Stimulated activated naive CD8-positive, alpha-beta T cell treated with anti-CD3 and anti-CD28 coated beads, Interleukin-15, amount 100 ng/mL, for 72 hours (primary cell): ENCODE measurements at regions not wholly inside any gene's neighbourhood (a gene's known extent, or its start where the extent isn't known, plus 50 kb on each side); places are given as distances from the start of the nearest gene placed in this dataset.
"Not testable (repeated sequence)": the region's sequence is repeated elsewhere in the genome, so short reads cannot be mapped to it uniquely, and the experiment has no call there.

Experiments used
- ATAC-seq: fragments of 150-1000 bp; cut with Tn5 transposase; 2 replicates; pipeline ENCODE4 v1.10.0; 2021; ENCODE audit warnings: mild to moderate bottlenecking, moderate library complexity
- DNase-seq, 2 donors: peaks; one replicate each; pipeline ENCODE4 v3.0.0; 2021 to 2022
- H3K27ac Mint-ChIP-seq, 2 donors: one replicate each; pipeline ENCODE4 v1.8.0; 2022; ENCODE audit warnings: mild to moderate bottlenecking in 2 of 2, mixed read lengths in 2 of 2, moderate library complexity in 2 of 2
- H3K27me3 Mint-ChIP-seq: one replicate; pipeline ENCODE4 v1.8.0; 2022; ENCODE audit warnings: mixed read lengths
- H3K4me1 Mint-ChIP-seq: one replicate; pipeline ENCODE4 v1.8.0; 2022; ENCODE audit warnings: mild to moderate bottlenecking, mixed read lengths
- H3K4me3 Mint-ChIP-seq, 2 donors: one replicate each; pipeline ENCODE4 v1.8.0; 2022; ENCODE audit warnings: mild to moderate bottlenecking in 2 of 2, mixed read lengths in 2 of 2, moderate library complexity in 1 of 2
- H3K9me3 Mint-ChIP-seq, 2 donors: one replicate each; pipeline ENCODE4 v1.8.0; 2022; ENCODE audit warnings: mixed read lengths in 2 of 2

- H3K4me1 Mint-ChIP-seq = no peaks in the 10 kb centered on the region
- no peak for ATAC-seq
- peaks cover 13 to 37% of the 10 kb centered on the region in 2 donors for H3K9me3 Mint-ChIP-seq
- no peak overlapping the region for H3K27ac Mint-ChIP-seq
- H3K4me3 Mint-ChIP-seq = no peak overlapping the region
- DNase-seq = no peak
- no peaks in the 10 kb centered on the region for H3K27me3 Mint-ChIP-seq
Measured at GRCh38 chr2:116167107-116167506, 1647.4 kb upstream of the DDX18 start.

- DNase-seq = no peak
- Mint-ChIP-seq H3K9me3 (peaks cover 6 to 9% of the 10 kb centered on the region in 2 donors), H3K27me3 (no peaks in the 10 kb centered on the region), H3K4me1 (no peaks in the 10 kb centered on the region), H3K4me3 (no peak overlapping the region), H3K27ac (no peak overlapping the region)
- ATAC-seq = no peak
Measured at GRCh38 chr2:116180072-116180471, 1634.4 kb upstream of the DDX18 start.

GRCh38 chr2:116190684-116191083 lies 1623.8 kb upstream of the DDX18 start:
- ATAC-seq, DNase-seq, H3K4me3 Mint-ChIP-seq, H3K27ac Mint-ChIP-seq, H3K4me1 Mint-ChIP-seq, H3K27me3 Mint-ChIP-seq: not testable (repeated sequence)
- H3K9me3 Mint-ChIP-seq = peaks cover 44 to 55% of the 10 kb centered on the region in 2 donors

DNA sequence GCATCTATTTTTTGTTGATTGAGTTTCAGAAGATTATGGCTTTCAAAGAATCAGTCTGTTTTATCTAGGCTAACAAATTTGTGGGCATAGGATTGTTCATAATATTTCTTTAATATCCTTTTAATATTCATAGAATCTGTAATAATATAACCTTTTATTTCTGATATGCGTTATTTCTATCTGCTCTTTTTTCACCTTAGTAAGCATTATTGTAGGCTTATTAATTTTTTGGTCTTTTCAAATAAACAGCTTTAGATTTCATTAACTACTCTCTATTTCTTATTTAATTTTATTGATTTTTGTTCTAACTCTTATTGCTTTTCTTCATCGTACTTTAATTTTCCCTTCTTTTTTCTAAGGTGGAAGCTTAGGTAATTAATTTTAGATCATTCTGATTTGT lies 1614.4 kb upstream of the DDX18 start:
- no peak overlapping the region for H3K27ac Mint-ChIP-seq
- DNase-seq (no peak), ATAC-seq (no peak)
- peaks cover 6 to 14% of the 10 kb centered on the region in 2 donors for H3K9me3 Mint-ChIP-seq
- H3K4me3 Mint-ChIP-seq = no peak overlapping the region
- no peaks in the 10 kb centered on the region for H3K27me3 Mint-ChIP-seq
- no peaks in the 10 kb centered on the region for H3K4me1 Mint-ChIP-seq

GRCh38 chr2:116211719-116212118 lies 1602.8 kb upstream of the DDX18 start:
- peaks cover 3 to 6% of the 10 kb centered on the region in 2 donors for H3K9me3 Mint-ChIP-seq
- H3K4me1 Mint-ChIP-seq = no peaks in the 10 kb centered on the region
- H3K27me3 Mint-ChIP-seq = no peaks in the 10 kb centered on the region
- DNase-seq (no peak), ATAC-seq (no peak)
- no peak overlapping the region for H3K4me3 Mint-ChIP-seq
- no peak overlapping the region for H3K27ac Mint-ChIP-seq

- no peak for ATAC-seq
- peaks cover 9 to 11% of the 10 kb centered on the region in 2 donors for H3K9me3 Mint-ChIP-seq
Measured at GRCh38 chr2:116222793-116223192, 1591.7 kb upstream of the DDX18 start.

DNA sequence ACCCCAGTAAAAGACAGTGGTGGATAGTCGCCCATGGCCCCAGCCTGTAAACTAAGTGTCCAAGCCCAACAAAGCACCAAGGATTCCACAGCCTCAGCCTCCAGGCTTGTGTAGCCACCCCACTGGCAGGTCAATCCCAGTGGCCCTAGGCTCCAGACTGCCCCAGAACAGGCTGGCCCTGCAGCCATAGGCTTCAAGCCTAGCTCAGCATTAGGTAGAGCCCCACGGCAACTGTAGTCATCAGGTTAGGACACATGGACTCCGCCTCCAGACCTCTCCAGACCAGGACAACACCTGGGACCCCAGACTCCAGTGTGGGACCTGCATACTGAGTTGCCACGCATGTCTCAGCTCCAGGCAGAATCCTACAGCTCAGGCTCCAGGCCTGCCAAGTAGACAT lies 1590.6 kb upstream of the DDX18 start:
- H3K27ac Mint-ChIP-seq = no peak overlapping the region
- H3K4me3 Mint-ChIP-seq = no peak overlapping the region
- H3K9me3 Mint-ChIP-seq = peaks cover 11 to 15% of the 10 kb centered on the region in 2 donors
- ATAC-seq (peak; percentile 26), DNase-seq (no peak)
- no peaks in the 10 kb centered on the region for H3K4me1 Mint-ChIP-seq
- H3K27me3 Mint-ChIP-seq = no peaks in the 10 kb centered on the region

More at GRCh38 chr2:116222793-116223192, 1591.7 kb upstream of the DDX18 start:
- no peaks in the 10 kb centered on the region for H3K4me1 Mint-ChIP-seq
- H3K27me3 Mint-ChIP-seq = no peaks in the 10 kb centered on the region
- H3K27ac Mint-ChIP-seq = no peak overlapping the region
- no peak for DNase-seq
- no peak overlapping the region for H3K4me3 Mint-ChIP-seq

DNA sequence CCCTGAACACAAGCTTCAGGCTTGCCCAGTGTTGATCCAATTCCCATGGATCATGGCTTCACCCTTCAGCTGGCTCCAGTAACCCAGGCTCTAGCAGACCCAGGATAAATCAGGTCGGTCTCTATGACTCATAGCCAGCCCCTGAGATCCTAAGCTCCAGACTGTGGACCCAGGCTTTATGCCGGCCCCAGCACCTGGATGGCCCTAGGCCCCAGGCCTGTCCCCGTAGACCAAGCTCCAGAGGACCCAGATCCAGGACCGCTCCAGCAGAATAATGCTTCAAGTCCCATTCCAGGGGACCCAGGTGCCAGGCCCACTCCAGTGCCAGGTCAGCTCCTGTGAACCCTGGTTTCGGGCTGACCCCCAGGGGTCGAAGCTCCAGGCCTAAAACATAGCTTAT lies 1589.9 kb upstream of the DDX18 start:
- no peaks in the 10 kb centered on the region for H3K27me3 Mint-ChIP-seq
- no peak overlapping the region for H3K27ac Mint-ChIP-seq
- DNase-seq (no peak), ATAC-seq (no peak)
- H3K4me3 Mint-ChIP-seq = no peak overlapping the region
- H3K4me1 Mint-ChIP-seq = no peaks in the 10 kb centered on the region
- H3K9me3 Mint-ChIP-seq = peaks cover 15% of the 10 kb centered on the region in 2 donors

- no peaks in the 10 kb centered on the region for H3K27me3 Mint-ChIP-seq
- H3K4me1 Mint-ChIP-seq = no peaks in the 10 kb centered on the region
- no peak overlapping the region for H3K27ac Mint-ChIP-seq
- no peak overlapping the region for H3K4me3 Mint-ChIP-seq
- DNase-seq = no peak
- no peak for ATAC-seq
- peaks cover 15 to 19% of the 10 kb centered on the region in 2 donors for H3K9me3 Mint-ChIP-seq
Measured at GRCh38 chr2:116238511-116238910, 1576.0 kb upstream of the DDX18 start.

GRCh38 chr2:116250376-116250775 lies 1564.1 kb upstream of the DDX18 start:
- DNase-seq = no peak
- ATAC-seq = no peak

DNA sequence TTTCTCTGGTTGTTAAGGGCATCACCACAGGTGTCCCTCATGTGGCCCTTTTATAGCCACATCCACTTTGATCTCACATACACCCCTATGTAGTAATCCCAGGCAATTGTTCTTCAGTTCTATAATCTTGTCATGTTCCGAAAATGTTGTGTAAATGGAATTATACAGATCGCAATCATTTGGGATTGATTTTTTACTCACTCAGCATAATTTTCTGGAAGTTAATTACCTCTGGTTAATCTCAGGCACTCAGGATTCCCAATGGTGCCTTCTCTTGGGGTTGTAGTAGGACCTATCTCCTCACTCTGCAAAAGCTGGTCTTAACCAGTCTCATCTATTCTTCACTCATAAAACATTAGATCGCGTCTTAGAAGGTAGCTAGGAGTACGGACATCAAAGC lies 1549.6 kb upstream of the DDX18 start:
- DNase-seq (no peak), ATAC-seq (no peak)
- Mint-ChIP-seq H3K9me3 (peaks cover 12 to 29% of the 10 kb centered on the region in 2 donors), H3K4me1 (no peaks in the 10 kb centered on the region), H3K27me3 (no peaks in the 10 kb centered on the region), H3K4me3 (no peak overlapping the region), H3K27ac (no peak overlapping the region)

More at GRCh38 chr2:116250376-116250775, 1564.1 kb upstream of the DDX18 start:
- Mint-ChIP-seq H3K4me3 (no peak overlapping the region), H3K27ac (no peak overlapping the region), H3K9me3 (peaks cover 8 to 28% of the 10 kb centered on the region in 2 donors), H3K4me1 (no peaks in the 10 kb centered on the region), H3K27me3 (no peaks in the 10 kb centered on the region)

DNA sequence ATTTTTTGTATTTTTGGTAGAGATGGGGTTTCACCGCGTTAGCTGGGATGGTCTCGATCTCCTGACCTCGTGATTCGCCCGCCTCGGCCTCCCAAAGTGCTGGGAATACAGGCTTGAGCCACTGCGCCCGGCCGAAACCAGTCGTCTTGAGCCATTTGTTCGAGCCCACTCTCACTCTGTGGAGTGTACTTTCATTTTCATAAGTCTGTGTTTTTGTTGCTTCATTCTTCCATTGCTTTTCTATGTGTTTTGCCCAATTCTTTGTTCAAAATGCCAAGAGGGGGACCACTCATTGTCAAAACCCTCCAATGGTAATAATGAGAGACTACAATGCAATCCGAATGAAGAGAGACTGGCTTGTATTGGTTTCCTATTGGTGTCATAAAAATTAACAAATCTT lies 1545.5 kb upstream of the DDX18 start:
- peaks cover 0 to 10% of the 10 kb centered on the region in 2 donors for H3K9me3 Mint-ChIP-seq
- no peaks in the 10 kb centered on the region for H3K27me3 Mint-ChIP-seq
- no peak overlapping the region for H3K4me3 Mint-ChIP-seq
- no peak overlapping the region for H3K27ac Mint-ChIP-seq
- no peaks in the 10 kb centered on the region for H3K4me1 Mint-ChIP-seq
- DNase-seq (no peak), ATAC-seq (no peak)

GRCh38 chr2:116304328-116304727 lies 1510.2 kb upstream of the DDX18 start:
- ATAC-seq = no peak
- Mint-ChIP-seq H3K27ac (no peak overlapping the region), H3K4me3 (no peak overlapping the region), H3K9me3 (peaks cover 0 to 5% of the 10 kb centered on the region in 2 donors), H3K27me3 (no peaks in the 10 kb centered on the region), H3K4me1 (no peaks in the 10 kb centered on the region)
- DNase-seq = no peak

DNA sequence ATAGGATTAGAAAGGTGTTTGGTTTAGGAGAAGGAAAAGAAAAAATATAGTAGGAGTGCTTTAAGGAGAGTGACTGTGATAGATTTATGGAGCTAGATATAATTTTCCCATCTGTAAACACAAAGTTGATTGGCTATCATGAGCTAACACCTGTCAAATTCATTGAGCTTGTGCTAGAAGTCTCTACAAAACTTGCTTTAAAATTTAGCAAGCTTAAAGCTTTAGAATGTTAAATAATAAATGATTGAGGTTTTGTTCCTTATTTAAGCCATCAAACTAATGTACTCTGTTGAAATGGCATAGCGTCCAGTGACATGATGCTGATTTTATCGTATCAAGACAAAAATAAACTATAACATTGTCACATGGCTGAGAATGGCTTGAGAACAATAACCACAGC lies 1497.4 kb upstream of the DDX18 start:
- DNase-seq = no peak
- H3K27me3 Mint-ChIP-seq = no peaks in the 10 kb centered on the region
- ATAC-seq = no peak
- H3K4me1 Mint-ChIP-seq = no peaks in the 10 kb centered on the region
- H3K4me3 Mint-ChIP-seq = no peak overlapping the region
- no peak overlapping the region for H3K27ac Mint-ChIP-seq
- H3K9me3 Mint-ChIP-seq = peaks cover 15 to 20% of the 10 kb centered on the region in 2 donors

- DNase-seq, H3K27ac Mint-ChIP-seq, H3K4me3 Mint-ChIP-seq, H3K4me1 Mint-ChIP-seq, ATAC-seq, H3K27me3 Mint-ChIP-seq: not testable (repeated sequence)
- H3K9me3 Mint-ChIP-seq = peaks cover 15 to 20% of the 10 kb centered on the region in 2 donors
Measured at GRCh38 chr2:116318551-116318950, 1495.9 kb upstream of the DDX18 start.

DNA sequence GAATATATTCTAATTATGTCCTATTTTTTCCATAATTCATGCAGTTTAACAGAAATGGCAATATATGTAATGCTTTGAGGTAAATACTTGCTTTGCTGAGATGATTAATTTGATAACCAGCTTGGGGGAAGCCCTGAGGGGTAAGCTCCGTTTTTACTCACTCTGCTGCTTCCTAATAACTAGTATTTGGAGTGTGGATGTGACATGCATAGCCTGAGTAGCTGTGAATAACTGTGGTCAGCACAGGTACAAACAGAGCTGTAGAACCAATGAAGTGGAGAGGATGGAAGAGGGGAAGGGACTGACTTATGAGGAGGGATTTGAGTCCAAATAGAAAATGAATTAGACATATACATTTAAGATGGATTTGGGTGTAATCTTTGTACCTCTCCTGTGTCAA lies 1495.5 kb upstream of the DDX18 start:
- ATAC-seq = no peak
- DNase-seq = no peak
- Mint-ChIP-seq H3K4me1 (no peaks in the 10 kb centered on the region), H3K27ac (no peak overlapping the region), H3K9me3 (peaks cover 18 to 20% of the 10 kb centered on the region in 2 donors), H3K4me3 (no peak overlapping the region), H3K27me3 (no peaks in the 10 kb centered on the region)

GRCh38 chr2:116319935-116320334 lies 1494.6 kb upstream of the DDX18 start:
- no peaks in the 10 kb centered on the region for H3K27me3 Mint-ChIP-seq
- H3K9me3 Mint-ChIP-seq = peaks cover 20 to 24% of the 10 kb centered on the region in 2 donors

More at GRCh38 chr2:116319935-116320334, 1494.6 kb upstream of the DDX18 start:
- ATAC-seq = no peak
- no peak overlapping the region for H3K27ac Mint-ChIP-seq
- no peak overlapping the region for H3K4me3 Mint-ChIP-seq
- DNase-seq = no peak
- no peaks in the 10 kb centered on the region for H3K4me1 Mint-ChIP-seq
